ENCODE measurements at regions not wholly inside any gene's neighbourhood (a gene's known extent, or its start where the extent isn't known, plus 50 kb on each side); places are given as distances from the start of the nearest gene placed in this dataset.

- TF ChIP-seq POLR2A (IDR thresholded peaks at IDR 0.05): no peak
- no peak for TF ChIP-seq CTCF (IDR thresholded peaks at IDR 0.05 in 4 of 5, conservative IDR thresholded peaks at IDR 0.05 in 1 of 5)
Observed at GRCh38 chr12:127435439-127435838, 831.5 kb upstream of the TMEM132C start.

All from gastrocnemius medialis (tissue), 4 donors.